COLO668 (cell line): ENCODE measurements at regions not wholly inside any gene's neighbourhood (a gene's known extent, or its start where the extent isn't known, plus 50 kb on each side); places are given as distances from the start of the nearest gene placed in this dataset.

Experiments
- DNase-seq: peaks from one replicate; lab custom pipeline; 2025; ENCODE audit not compliant: unreplicated experiment; lab: John Stamatoyannopoulos, UW

DNA sequence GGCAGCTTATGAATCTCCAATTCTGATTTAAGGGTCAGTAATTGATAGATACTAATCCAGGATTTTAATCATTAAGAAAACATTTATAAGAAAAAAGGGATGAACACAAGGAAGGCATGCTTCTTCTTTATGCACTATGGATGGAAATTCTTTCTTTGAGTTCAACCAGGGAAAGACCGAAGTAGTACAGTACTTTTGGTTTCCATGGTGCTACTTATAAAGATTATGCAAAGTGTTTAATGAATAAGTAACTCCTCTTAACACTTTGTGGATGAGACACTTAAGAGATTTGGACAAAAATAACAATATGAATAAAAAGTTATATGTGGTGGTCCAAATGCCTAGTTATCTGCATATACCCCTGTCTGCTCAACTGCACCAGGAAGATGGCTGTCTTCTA lies 666.5 kb upstream of the FANCL start:
- DNase-seq: no peak

DNA sequence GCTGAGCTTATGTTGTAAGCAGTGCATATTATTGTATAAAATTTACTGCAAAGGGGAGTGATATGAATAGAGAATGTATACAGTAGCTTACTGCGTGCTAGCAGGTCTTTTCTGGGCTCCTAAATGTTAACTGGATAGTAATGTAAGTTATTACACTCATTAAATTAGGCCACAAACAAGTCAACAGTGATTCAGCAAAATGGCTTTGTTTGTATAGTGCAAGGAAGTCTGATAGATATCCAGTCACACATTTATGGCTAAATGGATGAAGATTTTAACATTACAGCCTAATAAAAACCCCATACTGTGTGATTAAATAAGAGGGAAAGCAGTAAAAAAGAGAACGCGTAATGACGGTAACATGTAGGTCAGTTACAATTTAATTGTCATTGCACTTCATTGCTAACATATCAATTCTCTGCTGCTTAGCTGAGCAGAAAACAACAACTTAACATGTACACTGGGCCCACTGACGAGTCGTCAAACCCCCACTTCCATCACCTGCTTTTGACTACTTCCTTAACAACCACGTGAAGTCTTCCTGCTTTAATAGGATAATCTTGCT lies 665.0 kb upstream of the FANCL start:
- DNase-seq: peak; percentile 51

- no peak for DNase-seq
Observed at GRCh38 chr2:58904095-58904494, 663.0 kb upstream of the FANCL start.

DNA sequence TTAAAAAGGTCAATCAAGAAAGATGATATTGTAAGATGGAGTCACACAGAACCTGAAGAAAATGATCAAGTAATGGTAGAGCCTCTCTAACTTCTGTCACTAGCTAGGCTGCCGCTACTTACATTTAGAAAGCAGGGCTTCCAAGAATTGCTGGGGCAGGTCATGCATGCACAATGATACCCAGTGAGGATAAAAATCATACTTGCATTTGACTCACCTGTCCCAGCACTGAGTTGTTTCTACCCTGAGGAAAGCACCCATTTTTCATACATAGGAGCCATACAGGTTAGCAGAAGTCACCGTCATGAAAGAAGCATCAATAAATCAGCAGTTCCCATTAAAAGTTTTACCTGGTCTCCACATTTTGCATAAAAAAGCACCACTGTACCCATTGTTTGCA lies 662.3 kb upstream of the FANCL start:
- no peak for DNase-seq

- no peak for DNase-seq
Observed at GRCh38 chr2:58900246-58901027, 659.3 kb upstream of the FANCL start.

- DNase-seq: no peak
Observed at GRCh38 chr2:58899692-58900091, 658.6 kb upstream of the FANCL start.

DNA sequence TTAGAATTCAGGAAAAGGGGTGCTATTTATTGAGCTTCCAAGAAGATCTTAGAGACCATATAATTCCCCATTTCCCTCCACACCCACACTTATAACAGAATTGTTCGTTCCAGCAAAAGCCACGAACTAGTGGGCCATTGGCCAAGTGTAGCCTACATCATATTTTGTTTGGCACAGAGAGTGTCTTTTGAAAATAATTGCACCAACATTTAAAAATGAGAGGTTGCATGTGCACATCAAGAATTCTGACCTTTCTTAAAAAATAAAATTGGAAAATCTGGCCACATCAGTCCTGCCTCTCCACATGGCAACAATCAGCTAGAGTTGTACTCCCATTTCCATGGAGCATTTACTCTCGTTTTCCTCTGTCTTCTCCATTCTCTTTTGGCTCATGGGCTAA lies 655.5 kb upstream of the FANCL start:
- no peak for DNase-seq

DNA sequence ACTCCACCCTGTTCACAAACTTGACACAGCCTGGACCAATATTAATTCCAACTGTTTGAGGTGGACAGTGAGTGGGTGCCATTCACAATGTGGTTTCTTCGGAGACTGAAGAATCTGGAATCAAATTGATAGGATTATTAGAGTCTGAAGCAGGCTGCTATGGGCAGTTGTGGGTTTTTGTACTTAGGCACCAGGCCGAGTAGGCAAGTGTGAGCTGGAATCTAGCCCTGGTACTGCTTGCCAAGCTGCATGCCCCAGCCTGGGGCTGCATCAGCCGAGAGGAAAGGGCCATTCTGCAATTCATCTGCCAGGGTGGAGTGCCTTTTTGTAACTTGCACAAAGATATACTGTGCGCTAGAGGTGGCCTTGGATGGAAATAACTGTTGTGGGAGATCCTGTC lies 654.7 kb upstream of the FANCL start:
- no peak for DNase-seq

DNA sequence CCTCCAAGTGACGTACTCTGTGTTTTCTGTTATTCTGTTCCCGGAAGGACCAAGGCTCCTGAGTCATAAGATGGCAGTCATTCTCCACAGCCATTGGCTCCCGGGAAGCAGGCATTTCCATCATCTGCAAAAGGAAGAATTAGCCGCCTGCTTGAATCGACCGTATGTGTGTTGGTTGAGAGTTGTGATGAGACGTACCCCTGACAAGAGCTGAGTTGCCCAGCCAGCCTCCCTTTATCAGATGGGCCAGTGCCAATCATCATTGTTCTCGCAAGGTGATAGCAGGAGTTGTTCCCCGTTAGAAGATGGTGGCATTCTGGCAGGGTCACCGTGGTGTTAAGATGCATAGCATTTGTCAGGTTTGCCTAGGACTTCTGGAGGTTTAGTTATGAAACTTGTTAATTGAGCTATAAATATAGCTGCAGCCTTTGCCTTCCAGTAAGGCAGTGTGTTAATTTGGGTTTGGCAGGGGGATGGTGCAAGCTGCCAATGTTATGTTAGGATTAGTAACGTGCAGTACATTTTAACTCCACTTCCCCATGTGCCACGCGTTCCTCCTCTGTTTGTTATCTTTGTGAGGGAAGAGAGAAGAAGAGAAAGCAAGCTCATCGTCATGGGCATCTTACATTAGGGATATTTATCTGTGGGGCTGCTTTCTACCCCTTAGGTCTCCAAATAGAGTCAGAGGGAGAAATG lies 652.7 kb upstream of the FANCL start:
- DNase-seq: no peak

DNA sequence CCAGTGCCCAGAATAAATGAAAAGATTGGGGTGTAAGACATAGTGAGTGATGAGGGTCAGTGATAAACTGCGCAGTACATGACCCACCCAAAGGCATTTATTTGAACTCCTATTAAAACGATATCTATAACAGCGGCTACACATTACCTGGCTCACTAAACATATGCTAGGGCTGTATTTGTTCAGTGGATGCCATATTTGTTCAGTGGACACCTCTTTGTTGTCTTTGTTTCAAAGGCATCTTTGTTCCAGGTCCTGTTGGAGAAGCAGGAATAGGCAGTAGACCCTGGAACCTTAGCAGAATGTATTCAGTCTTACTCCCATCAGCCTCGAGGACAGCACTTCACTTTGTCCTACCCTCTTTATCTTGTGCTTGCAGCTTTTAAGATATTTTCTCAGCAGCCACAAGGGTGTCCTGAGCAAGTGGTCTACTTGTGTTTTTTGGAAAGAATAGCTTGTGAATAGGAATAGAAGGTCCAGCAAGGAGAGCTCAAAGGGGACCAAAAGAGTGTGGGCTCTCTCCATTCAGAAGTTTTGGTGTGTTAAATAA lies 650.8 kb upstream of the FANCL start:
- DNase-seq: no peak

DNA sequence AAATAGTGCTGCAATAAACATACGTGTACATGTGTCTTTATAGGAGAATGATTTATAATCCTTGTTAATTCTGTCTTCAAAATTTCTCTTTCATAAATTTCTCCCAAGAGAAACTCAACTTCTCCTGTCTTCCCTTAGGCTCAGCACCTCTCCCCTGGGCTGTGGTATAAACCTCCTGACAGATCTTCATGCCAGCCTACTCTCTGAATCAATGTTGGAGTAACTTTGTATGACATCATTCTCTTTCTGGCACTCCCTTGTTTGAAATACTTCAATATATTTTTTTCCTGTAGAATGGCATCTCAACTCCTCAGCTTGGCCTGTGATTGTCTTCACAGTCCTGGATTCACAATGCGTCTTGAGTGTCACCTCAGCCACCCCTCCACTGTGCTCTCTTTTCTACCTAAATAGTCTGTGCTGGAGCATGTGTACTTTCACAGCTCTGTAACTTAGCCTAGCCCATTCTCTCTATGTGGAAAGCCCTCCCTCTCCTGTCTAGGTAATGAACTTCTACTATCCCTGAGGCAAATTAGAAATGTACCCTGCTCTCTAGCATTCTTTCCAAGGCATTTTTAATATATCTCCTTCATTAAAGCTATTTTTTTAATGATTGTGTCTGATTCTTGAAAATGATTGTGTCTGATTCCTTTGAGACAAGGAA lies 649.9 kb upstream of the FANCL start:
- no peak for DNase-seq

- DNase-seq: no peak
Observed at GRCh38 chr2:58886009-58886408, 644.9 kb upstream of the FANCL start.

GRCh38 chr2:58879834-58880233 lies 638.7 kb upstream of the FANCL start:
- no peak for DNase-seq

DNA sequence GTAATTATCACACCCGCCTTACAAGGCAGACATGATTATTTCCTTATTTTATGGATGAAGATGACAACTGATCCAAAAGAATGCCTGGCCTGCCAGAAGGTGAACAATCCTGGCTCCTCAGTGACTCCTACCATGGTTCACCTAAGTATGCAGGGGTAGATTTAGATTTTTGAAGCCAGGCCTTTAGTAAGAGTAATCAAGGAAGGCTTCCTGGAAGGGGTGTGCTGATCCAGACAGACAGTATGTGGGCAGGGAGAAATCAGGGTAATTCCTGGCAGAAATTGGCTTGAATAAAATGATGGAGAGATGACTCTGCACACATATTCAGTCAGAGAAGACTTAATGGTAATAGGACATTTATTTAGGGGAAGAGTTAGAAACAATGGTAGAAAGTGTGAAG lies 637.7 kb upstream of the FANCL start:
- no peak for DNase-seq

DNA sequence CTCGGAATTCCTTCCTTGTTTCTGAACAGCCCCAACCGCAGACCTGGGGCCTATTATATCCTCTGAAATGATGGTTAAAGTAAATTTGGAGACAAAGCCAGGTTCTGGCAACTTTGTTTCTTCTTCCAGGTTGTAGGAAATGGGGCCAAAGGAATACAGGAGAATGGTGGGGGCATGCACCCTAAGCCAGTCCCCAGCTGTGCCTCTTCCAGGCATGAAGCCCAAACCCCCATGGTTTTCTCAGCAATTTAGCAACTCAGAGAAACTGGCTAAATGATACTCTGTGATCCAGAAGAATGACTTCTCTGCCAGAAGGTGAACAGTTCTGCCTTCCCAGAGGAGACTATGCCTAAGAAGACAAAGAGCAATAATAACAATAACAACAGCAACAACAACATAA lies 635.0 kb upstream of the FANCL start:
- DNase-seq: no peak

DNA sequence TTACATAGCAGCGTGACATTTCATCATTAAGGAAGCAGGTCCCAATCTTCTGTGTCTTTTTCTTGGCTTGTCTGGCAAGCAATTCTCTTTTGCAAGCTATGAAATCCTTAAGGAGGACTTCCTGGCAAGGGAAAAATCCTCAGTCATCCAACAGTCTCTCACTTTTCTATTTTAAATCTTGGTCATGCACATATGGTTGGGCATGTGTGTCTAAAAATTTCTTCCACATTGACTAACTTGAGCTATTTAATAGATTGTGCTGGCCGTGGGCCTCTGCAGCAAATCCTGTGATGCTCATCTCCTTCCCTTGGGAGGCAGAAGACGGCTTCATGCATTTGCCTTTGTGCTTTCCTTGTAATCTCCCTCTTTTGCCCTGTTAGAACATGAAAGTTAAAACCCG lies 634.3 kb upstream of the FANCL start:
- DNase-seq: no peak

- DNase-seq: no peak
Observed at GRCh38 chr2:58871469-58872142, 630.5 kb upstream of the FANCL start.

GRCh38 chr2:58870704-58871103 lies 629.6 kb upstream of the FANCL start:
- DNase-seq: no peak

GRCh38 chr2:58866946-58867345 lies 625.8 kb upstream of the FANCL start:
- DNase-seq: no peak

DNA sequence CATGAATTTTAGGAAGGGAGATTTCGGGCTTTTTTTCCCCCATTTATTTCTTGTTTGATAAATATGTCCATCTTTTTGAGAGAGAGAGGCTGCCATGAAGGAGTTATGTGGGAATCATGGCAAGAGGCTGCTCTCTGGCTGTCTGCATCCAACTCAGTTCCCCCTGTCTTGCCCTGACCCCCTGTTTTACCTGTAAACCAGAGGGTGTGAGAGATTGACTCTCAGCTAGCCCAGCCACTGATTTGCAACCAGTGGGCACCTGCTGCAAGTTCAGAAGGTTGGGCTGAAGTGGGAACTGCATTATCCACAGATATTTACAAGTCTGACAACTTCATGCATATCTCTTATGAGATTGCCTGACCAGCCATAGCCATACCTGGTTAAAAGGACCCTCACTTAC lies 625.4 kb upstream of the FANCL start:
- DNase-seq: no peak

DNA sequence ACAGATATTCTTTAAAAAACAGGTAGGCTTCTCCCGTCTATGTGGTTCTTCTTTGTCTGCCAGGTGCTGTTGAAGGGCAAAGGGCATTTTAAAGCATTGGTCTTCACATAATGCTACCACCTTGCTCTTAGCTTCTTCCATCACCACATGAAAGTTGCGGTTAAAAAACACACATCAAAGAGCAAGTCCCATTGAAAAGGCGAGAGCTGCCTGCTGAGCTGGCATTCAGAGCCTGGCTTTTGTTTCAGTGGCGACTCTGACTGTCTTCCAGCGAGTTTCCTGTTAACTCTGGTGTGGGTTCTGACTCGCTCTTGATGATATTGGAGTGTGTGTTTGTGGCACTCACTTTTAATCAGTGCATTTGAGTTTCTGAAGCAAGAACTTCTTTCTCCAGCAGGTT lies 624.9 kb upstream of the FANCL start:
- DNase-seq: peak; percentile 37
